HCT116 (cell line): ENCODE measurements at regions not wholly inside any gene's neighbourhood (a gene's known extent, or its start where the extent isn't known, plus 50 kb on each side); places are given as distances from the start of the nearest gene placed in this dataset.

Source experiments
- ATAC-seq: fragments of 200-7000 bp; cut with Tn5 transposase; 2 replicates; pipeline ENCODE4 v1.9.1; 2020; ENCODE audit warnings: mild to moderate bottlenecking, moderate library complexity
- BruUV-seq: library from RNA; stranded (reverse); fragments of 400-500 nt; replicated peaks from 2 replicates; lab custom pipeline; 2021; lab: Mats Ljungman, UMichigan
- CTCF ChIA-PET: fragments of 300-600 bp; sonication (Branson Sonifier 250); formaldehyde crosslinking; loops from one replicate; lab custom pipeline; 2021; ENCODE audit warnings: antibody characterized with exemption; lab: Charles Lee
- POLR2A ChIA-PET: fragments of 300-600, 350-600 bp; sonication (Branson Sonifier 250); formaldehyde crosslinking; loops from one replicate; lab custom pipeline; 2021; ENCODE audit warnings: antibody characterized with exemption; lab: Charles Lee
- RAD21 ChIA-PET, 2 experiments: fragments of 300-600 bp; sonication (Branson Sonifier 250); formaldehyde crosslinking; loops; one replicate each; lab custom pipeline; 2023; ENCODE audit warnings: low total read pairs in 2 of 2; ENCODE audit not compliant: uncharacterized antibody in 2 of 2, unreplicated experiment in 2 of 2, low non-redundant PET in 1 of 2; lab: Charles Lee
- DNase-seq: peaks from one replicate; pipeline ENCODE4 v3.0.0-alpha.2; 2010; ENCODE audit warnings: low read depth, low spot score
- H2AFZ ChIP-seq: fragments of 200-600 bp; shearing (Covaris generic), sonication (generic); 2 replicates; pipeline ENCODE4 v1.6.1; 2017; ENCODE audit warnings: low read depth, mixed run types, mixed read lengths, antibody characterized with exemption, low read length; ENCODE audit not compliant: poor library complexity, severe bottlenecking
- H3K27ac ChIP-seq: 2 replicates; pipeline ENCODE4 v1.5.1; 2012; ENCODE audit warnings: low read depth, low read length
- H3K27me3 ChIP-seq: fragments of 200-600 bp; sonication (generic); 2 replicates; pipeline ENCODE4 v1.6.1; 2016; ENCODE audit warnings: mixed run types, low read length, mixed read lengths; ENCODE audit not compliant: insufficient read depth
- H3K36me3 ChIP-seq, 2 experiments: fragments of 200-500 bp in 1 of 2; fragments of 200-600 bp in 1 of 2; sonication (Bioruptor generic) in 1 of 2; sonication (generic) in 1 of 2; 2 replicates each; pipeline versions ENCODE4 v1.5.1 to v1.6.1; 2014 to 2016; ENCODE audit warnings: low read length in 2 of 2, inconsistent platforms in 1 of 2, mixed read lengths in 1 of 2, mixed run types in 1 of 2; ENCODE audit not compliant: insufficient read depth in 2 of 2, control insufficient read depth in 1 of 2
- H3K4me1 ChIP-seq, 2 experiments: fragments of 200-600 bp in 1 of 2; sonication (generic) in 1 of 2; 2 replicates each; pipeline versions ENCODE4 v1.5.1 to v1.6.1; 2012 to 2017; ENCODE audit warnings: low read length in 2 of 2, inconsistent platforms in 1 of 2, mild to moderate bottlenecking in 1 of 2, mixed read lengths in 1 of 2, mixed run types in 1 of 2, moderate library complexity in 1 of 2; ENCODE audit not compliant: insufficient read depth in 2 of 2, control insufficient read depth in 1 of 2
- H3K4me2 ChIP-seq: fragments of 200-600 bp; sonication (generic); 2 replicates; pipeline ENCODE4 v1.6.1; 2017; ENCODE audit warnings: mixed run types, low read length, mixed read lengths
- H3K4me3 ChIP-seq, 2 experiments: fragments of 200-600 bp in 1 of 2; sonication (generic) in 1 of 2; replicated peaks in 1 of 2; 2 replicates each; pipeline ENCODE4 v1.5.1; 2011 to 2016; ENCODE audit warnings: low read length in 2 of 2, control low read depth in 1 of 2, low read depth in 1 of 2, mild to moderate bottlenecking in 1 of 2, mixed read lengths in 1 of 2, mixed run types in 1 of 2
- H3K79me2 ChIP-seq: fragments of 200-600 bp; sonication (generic); 2 replicates; pipeline ENCODE4 v1.6.1; 2017; ENCODE audit warnings: mild to moderate bottlenecking, mixed run types, low read length, moderate library complexity, mixed read lengths; ENCODE audit not compliant: insufficient read depth
- H3K9ac ChIP-seq: fragments of 200-600 bp; sonication (generic); 2 replicates; pipeline ENCODE4 v1.6.1; 2016; ENCODE audit warnings: low read length, mixed read lengths
- H3K9me2 ChIP-seq: fragments of 200-600 bp; sonication (generic), shearing (Covaris generic); 2 replicates; pipeline ENCODE4 v1.6.1; 2017; ENCODE audit warnings: mixed run types, mild to moderate bottlenecking, moderate library complexity; ENCODE audit not compliant: insufficient read depth
- H3K9me3 ChIP-seq, 2 experiments: fragments of 200-500 bp in 1 of 2; fragments of 200-600 bp in 1 of 2; sonication (Bioruptor generic) in 1 of 2; sonication (generic) in 1 of 2; 2 replicates each; pipeline ENCODE4 v1.6.1; 2014 to 2017; ENCODE audit warnings: low read length in 2 of 2, mixed read lengths in 2 of 2, inconsistent platforms in 1 of 2, low read depth in 1 of 2, mild to moderate bottlenecking in 1 of 2, mixed run types in 1 of 2, moderate library complexity in 1 of 2; ENCODE audit not compliant: control insufficient read depth in 1 of 2, insufficient read depth in 1 of 2
- H4K20me1 ChIP-seq: fragments of 200-600 bp; sonication (generic), shearing (Covaris generic); 2 replicates; pipeline ENCODE4 v1.6.1; 2017; ENCODE audit warnings: mixed run types, mild to moderate bottlenecking, moderate library complexity; ENCODE audit not compliant: insufficient read depth
- ATF3 ChIP-seq: IDR thresholded peaks from 2 replicates; pipeline ENCODE4 v1.6.1; 2012
- CBX3 ChIP-seq: IDR thresholded peaks from 2 replicates; pipeline ENCODE4 v1.6.1; 2012; ENCODE audit warnings: low read depth
- CEBPB ChIP-seq: IDR thresholded peaks from 2 replicates; pipeline ENCODE4 v1.6.1; 2012; ENCODE audit warnings: low read depth
- CTCF ChIP-seq, 3 experiments: fragments of 200-600 bp in 1 of 3; sonication (generic) in 1 of 3; IDR thresholded peaks in 2 of 3; conservative IDR thresholded peaks in 1 of 3; 2 replicates each; pipeline ENCODE4 v1.5.1; 2012 to 2017; ENCODE audit warnings: low read depth in 2 of 3, low read length in 2 of 3, antibody characterized with exemption in 1 of 3, borderline replicate concordance in 1 of 3, control low read depth in 1 of 3, mild to moderate bottlenecking in 1 of 3, mixed read lengths in 1 of 3, mixed run types in 1 of 3, moderate library complexity in 1 of 3; ENCODE audit not compliant: insufficient read depth in 1 of 3
- EZH2 ChIP-seq: fragments of 200-600 bp; sonication (generic); IDR thresholded peaks from 2 replicates; pipeline ENCODE4 v1.6.1; 2017; ENCODE audit warnings: antibody characterized with exemption, mixed run types
- EZH2phosphoT487 ChIP-seq: fragments of 200-600 bp; IDR thresholded peaks from 2 replicates; pipeline ENCODE4 v1.6.1; 2018; ENCODE audit warnings: antibody characterized with exemption, borderline replicate concordance
- JUND ChIP-seq: IDR thresholded peaks from 2 replicates; pipeline ENCODE4 v1.6.1; 2012
- MAX ChIP-seq: IDR thresholded peaks from 2 replicates; pipeline ENCODE4 v1.6.1; 2012
- POLR2A ChIP-seq: IDR thresholded peaks from 2 replicates; pipeline ENCODE4 v1.7.0; 2011; ENCODE audit warnings: borderline replicate concordance; ENCODE audit not compliant: insufficient read depth, insufficient read length; ENCODE audit errors: extremely low read depth
- POLR2AphosphoS5 ChIP-seq: IDR thresholded peaks from 2 replicates; pipeline ENCODE4 v1.6.1; 2011; ENCODE audit warnings: mild to moderate bottlenecking, low read depth, low read length, moderate library complexity
- REST ChIP-seq: IDR thresholded peaks from 2 replicates; pipeline ENCODE4 v1.6.1; 2012; ENCODE audit warnings: low read depth
- SIN3A ChIP-seq: IDR thresholded peaks from 2 replicates; pipeline ENCODE4 v1.6.1; 2012; ENCODE audit warnings: low read depth
- SP1 ChIP-seq: IDR thresholded peaks from 2 replicates; pipeline ENCODE4 v1.6.1; 2012; ENCODE audit warnings: low read depth
- SRF ChIP-seq: IDR thresholded peaks from 2 replicates; pipeline ENCODE4 v1.6.1; 2012; ENCODE audit warnings: low read depth
- TCF7L2 ChIP-seq: IDR thresholded peaks from 2 replicates; pipeline ENCODE4 v1.7.0; 2011; ENCODE audit warnings: borderline replicate concordance, inconsistent platforms; ENCODE audit not compliant: insufficient read depth, insufficient read length; ENCODE audit errors: extremely low read depth
- YY1 ChIP-seq: IDR thresholded peaks from 2 replicates; pipeline ENCODE4 v1.6.1; 2011; ENCODE audit warnings: low read length, low read depth, moderate library complexity, mild to moderate bottlenecking; ENCODE audit not compliant: insufficient replicate concordance; ENCODE audit errors: extremely low read depth
- ZFX ChIP-seq: fragments of 450-650 bp; IDR thresholded peaks from 2 replicates; pipeline ENCODE4 v1.6.1; 2017
- intact Hi-C: fragments of 100-400 bp; cut with micrococcal nuclease; formaldehyde crosslinking; loops from 2 replicates; pipeline ENCODE4 v1.10.0; 2022

GRCh38 chr13:39159393-39159792, 121.1 kb downstream of the NHLRC3 start:
- Histone ChIP-seq H3K27me3 (peaks cover 42% of the 10 kb centered on the region), H3K4me1 (no peaks in the 10 kb centered on the region), H3K36me3 (no peaks in the 10 kb centered on the region), H3K4me3 (no peak overlapping the region), H4K20me1 (no peaks in the 10 kb centered on the region), H2AFZ (no peak overlapping the region), H3K9me2 (no peaks in the 10 kb centered on the region), H3K4me2 (no peak overlapping the region), H3K27ac (no peak overlapping the region), H3K9ac (no peak overlapping the region), H3K9me3 (no peaks in the 10 kb centered on the region), H3K79me2 (no peaks in the 10 kb centered on the region)
- intact Hi-C loops: no loop called here
- no TSS peak for BruUV-seq
- ChIA-PET CTCF (no interaction called here), POLR2A (no interaction called here), RAD21 (no interaction called here)
- no peak for DNase-seq
- no peak for TF ChIP-seq ZFX
- no peak for TF ChIP-seq TCF7L2
- no peak for TF ChIP-seq CBX3
- TF ChIP-seq SIN3A: no peak
- TF ChIP-seq, all 23 proteins: peak for 0
- no peak for ATAC-seq

GRCh38 chr13:39159846-39160370, 121.7 kb downstream of the NHLRC3 start:
- intact Hi-C loops: no loop called here
- RAD21 ChIA-PET: no interaction called here
- TF ChIP-seq YY1 (no peak), SIN3A (no peak), EZH2phosphoT487 (no peak), CEBPB (no peak), MAX (no peak), CTCF (IDR thresholded peaks at IDR 0.05 in 2 of 3, conservative IDR thresholded peaks at IDR 0.05 in 1 of 3; ENCODE audit: borderline replicate concordance in 1 of 3, insufficient read depth in 1 of 3, low read depth in 2 of 3, low read length in 2 of 3) (no peak), EZH2 (no peak), SRF (no peak), POLR2A (no peak), REST (no peak), SP1 (no peak), ZFX (no peak), POLR2AphosphoS5 (no peak), JUND (no peak), ATF3 (no peak)

More at GRCh38 chr13:39159846-39160370, 121.7 kb downstream of the NHLRC3 start:
- POLR2A ChIA-PET: no interaction called here
- no peaks in the 10 kb centered on the region for H3K9me2 ChIP-seq
- H4K20me1 ChIP-seq: no peaks in the 10 kb centered on the region
- H3K79me2 ChIP-seq: no peaks in the 10 kb centered on the region
- H3K27ac ChIP-seq: no peak overlapping the region
- H3K4me1 ChIP-seq: no peaks in the 10 kb centered on the region
- peaks cover 42% of the 10 kb centered on the region for H3K27me3 ChIP-seq
- CTCF ChIA-PET: no interaction called here
- no peak overlapping the region for H3K4me3 ChIP-seq
- H3K9me3 ChIP-seq: no peaks in the 10 kb centered on the region
- ATAC-seq (no peak), DNase-seq (no peak)
- H2AFZ ChIP-seq: no peak overlapping the region
- no TSS peak for BruUV-seq
- no peak overlapping the region for H3K9ac ChIP-seq
- H3K4me2 ChIP-seq: no peak overlapping the region
- no peaks in the 10 kb centered on the region for H3K36me3 ChIP-seq
